Upper lobe of left lung (tissue), 6 donors: ENCODE measurements at regions not wholly inside any gene's neighbourhood (a gene's known extent, or its start where the extent isn't known, plus 50 kb on each side); places are given as distances from the start of the nearest gene placed in this dataset.

Experiments
- ATAC-seq, 2 donors: fragments of 200-7000 bp; cut with Tn5 transposase; one replicate each; pipeline ENCODE4 v1.9.1; 2022; ENCODE audit warnings: mild to moderate bottlenecking in 2 of 2, moderate library complexity in 2 of 2; ENCODE audit not compliant: low FRiP score in 2 of 2
- DNase-seq, 2 donors: peaks; one replicate each; pipeline ENCODE4 v3.0.0-alpha.2; 2019 to 2020
- H3K27ac ChIP-seq, 4 donors: fragments of 200-600 bp; sonication (generic); one replicate each; pipeline ENCODE4 v1.5.1; 2016 to 2019
- H3K27me3 ChIP-seq, 4 donors: fragments of 200-600 bp; sonication (generic); one replicate each; pipeline ENCODE4 v1.5.1; 2017 to 2019
- H3K36me3 ChIP-seq, 4 donors: fragments of 200-600 bp; sonication (generic); one replicate each; pipeline ENCODE4 v1.5.1; 2016 to 2019
- H3K4me1 ChIP-seq, 4 donors: fragments of 200-600 bp; sonication (generic); one replicate each; pipeline ENCODE4 v1.5.1; 2018 to 2019
- H3K4me3 ChIP-seq, 4 donors: fragments of 200-600 bp; sonication (generic); one replicate each; pipeline ENCODE4 v1.5.1; 2017 to 2019; ENCODE audit warnings: mild to moderate bottlenecking in 2 of 4, moderate library complexity in 1 of 4
- H3K9me3 ChIP-seq, 4 donors: fragments of 200-600 bp; sonication (generic); one replicate each; pipeline ENCODE4 v1.5.1; 2018 to 2019
- EP300 ChIP-seq, 4 donors: sonication (generic); formaldehyde crosslinking; IDR thresholded peaks; one replicate each; pipeline ENCODE4 v1.5.1; 2017; ENCODE audit warnings: antibody characterized with exemption in 4 of 4, control low read depth in 2 of 4
- POLR2A ChIP-seq, 4 donors: fragments of 450-650 bp; IDR thresholded peaks; one replicate each; pipeline ENCODE4 v1.5.1; 2016 to 2017; ENCODE audit warnings: antibody characterized with exemption in 4 of 4, mild to moderate bottlenecking in 2 of 4
- POLR2AphosphoS5 ChIP-seq, 2 donors: sonication (generic); formaldehyde crosslinking; IDR thresholded peaks; one replicate each; pipeline ENCODE4 v1.5.1; 2017; ENCODE audit warnings: antibody characterized with exemption in 2 of 2
- WGBS, 2 donors: methylation state at CpG; one replicate each; pipeline ENCODE4 v1.1.5; 2017 to 2018; 5-methylcytosine and 5-hydroxymethylcytosine counted together
- TF ChIP-seq, protein P1 (sequence below), 6 experiments: fragments of 450-650 bp in 4 of 6; fragments of 200-600 bp in 2 of 6; sonication (generic) in 2 of 6; IDR thresholded peaks; one replicate each; pipeline ENCODE4 v1.5.1; 2016 to 2019; ENCODE audit warnings: antibody characterized with exemption in 6 of 6
- donor health status: DM: no; HTN: no; CAD: no; lungs with moderate emphysema.
- donor health status: DM: no; HTN: yes; CAD: no; lungs with severe emphysema.

DNA sequence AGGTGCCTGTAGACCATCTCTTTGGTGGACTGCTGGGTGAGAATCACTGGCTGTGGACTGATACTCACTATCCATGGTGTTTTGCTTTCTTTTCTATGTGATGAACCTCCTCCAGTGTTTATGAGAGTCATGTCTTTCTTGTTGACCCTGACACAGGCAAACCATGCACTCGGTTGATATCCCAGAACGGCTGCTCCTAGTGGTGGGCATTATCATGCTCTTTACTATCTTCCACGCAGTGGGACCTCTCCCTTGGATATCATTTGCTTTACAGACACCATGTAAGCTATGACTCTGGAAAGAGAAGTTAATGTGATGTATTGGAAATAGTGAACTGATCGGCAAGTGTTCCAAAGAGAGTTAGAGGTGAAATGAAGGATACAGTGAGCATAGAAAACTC is 1455.6 kb downstream of the BRINP3 start:
- H3K4me3 ChIP-seq, result no peak overlapping the region
- DNase-seq, result no peak
- H3K4me1 ChIP-seq, result no peaks in the 10 kb centered on the region
- ATAC-seq, result no peak
- no peak overlapping the region for H3K27ac ChIP-seq
- TF ChIP-seq POLR2AphosphoS5 (IDR thresholded peaks at IDR 0.05), result no peak
- TF ChIP-seq, protein P1, sequence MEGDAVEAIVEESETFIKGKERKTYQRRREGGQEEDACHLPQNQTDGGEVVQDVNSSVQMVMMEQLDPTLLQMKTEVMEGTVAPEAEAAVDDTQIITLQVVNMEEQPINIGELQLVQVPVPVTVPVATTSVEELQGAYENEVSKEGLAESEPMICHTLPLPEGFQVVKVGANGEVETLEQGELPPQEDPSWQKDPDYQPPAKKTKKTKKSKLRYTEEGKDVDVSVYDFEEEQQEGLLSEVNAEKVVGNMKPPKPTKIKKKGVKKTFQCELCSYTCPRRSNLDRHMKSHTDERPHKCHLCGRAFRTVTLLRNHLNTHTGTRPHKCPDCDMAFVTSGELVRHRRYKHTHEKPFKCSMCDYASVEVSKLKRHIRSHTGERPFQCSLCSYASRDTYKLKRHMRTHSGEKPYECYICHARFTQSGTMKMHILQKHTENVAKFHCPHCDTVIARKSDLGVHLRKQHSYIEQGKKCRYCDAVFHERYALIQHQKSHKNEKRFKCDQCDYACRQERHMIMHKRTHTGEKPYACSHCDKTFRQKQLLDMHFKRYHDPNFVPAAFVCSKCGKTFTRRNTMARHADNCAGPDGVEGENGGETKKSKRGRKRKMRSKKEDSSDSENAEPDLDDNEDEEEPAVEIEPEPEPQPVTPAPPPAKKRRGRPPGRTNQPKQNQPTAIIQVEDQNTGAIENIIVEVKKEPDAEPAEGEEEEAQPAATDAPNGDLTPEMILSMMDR (IDR thresholded peaks at IDR 0.05), result no peak
- TF ChIP-seq EP300 (IDR thresholded peaks at IDR 0.05), result no peak
- TF ChIP-seq POLR2A (IDR thresholded peaks at IDR 0.05), result no peak
- no peaks in the 10 kb centered on the region for H3K36me3 ChIP-seq
- no peaks in the 10 kb centered on the region for H3K27me3 ChIP-seq
- 83 to 87% methylated on average over 4 of the region's 4 CpGs for WGBS, 2 donors
- H3K9me3 ChIP-seq, result peaks cover 0 to 3% (median 0%) of the 10 kb centered on the region in 4 donors

DNA sequence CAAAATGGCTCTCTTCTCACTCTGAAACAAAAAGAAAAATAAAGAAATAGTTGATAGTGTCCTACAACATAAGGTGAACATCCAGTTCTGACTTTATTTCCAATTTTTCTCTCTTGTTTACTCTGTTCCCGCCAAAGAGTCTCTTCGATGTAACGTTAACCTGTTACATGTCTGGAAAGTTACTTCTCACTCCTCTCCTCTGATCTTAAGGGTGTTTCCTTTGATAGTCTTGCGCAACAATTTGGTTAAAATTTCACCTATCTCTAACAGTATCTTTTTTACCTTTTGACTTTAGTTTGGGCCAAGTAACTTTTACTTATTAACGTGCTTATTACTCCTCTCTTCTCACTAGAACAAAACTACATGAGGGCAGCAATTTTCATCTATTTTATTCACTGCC is 1450.2 kb downstream of the BRINP3 start:
- TF ChIP-seq POLR2A (IDR thresholded peaks at IDR 0.05) (no peak), EP300 (IDR thresholded peaks at IDR 0.05) (no peak), POLR2AphosphoS5 (IDR thresholded peaks at IDR 0.05) (no peak)
- TF ChIP-seq, protein P1 (IDR thresholded peaks at IDR 0.05), result no peak
- no peak for ATAC-seq

DNA sequence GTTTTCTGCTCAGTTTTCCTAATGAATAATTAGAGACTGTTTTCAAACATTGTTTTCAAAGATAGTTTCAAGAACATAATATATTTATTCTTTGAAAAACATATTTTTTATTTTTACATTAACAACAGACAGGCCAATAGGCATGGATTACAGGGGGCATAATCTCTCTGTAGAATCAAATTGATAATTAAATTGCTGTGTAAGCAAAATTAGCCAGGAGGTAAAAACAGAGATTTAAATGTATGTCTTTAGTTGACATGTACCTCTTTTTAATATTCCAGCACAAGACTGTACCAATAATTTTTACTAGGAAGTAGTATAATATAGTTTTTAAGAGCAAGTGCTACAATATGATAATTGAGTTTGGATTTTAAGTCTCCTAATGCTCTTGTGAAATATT is 1444.5 kb downstream of the BRINP3 start:
- H3K27ac ChIP-seq, result no peak overlapping the region
- H3K4me1 ChIP-seq, result no peaks in the 10 kb centered on the region
- H3K36me3 ChIP-seq, result no peaks in the 10 kb centered on the region
- ATAC-seq (no peak), DNase-seq (no peak)
- H3K27me3 ChIP-seq, result no peaks in the 10 kb centered on the region
- no peaks in the 10 kb centered on the region for H3K9me3 ChIP-seq
- no peak overlapping the region for H3K4me3 ChIP-seq
- TF ChIP-seq POLR2A (IDR thresholded peaks at IDR 0.05) (no peak), POLR2AphosphoS5 (IDR thresholded peaks at IDR 0.05) (no peak), EP300 (IDR thresholded peaks at IDR 0.05) (no peak)
- TF ChIP-seq, protein P1 (IDR thresholded peaks at IDR 0.05), result no peak

More for the DNA sequence above, 1450.2 kb downstream of the BRINP3 start:
- no peak for DNase-seq
- H3K27me3 ChIP-seq, result no peaks in the 10 kb centered on the region
- peaks cover 0 to 3% (median 0%) of the 10 kb centered on the region in 4 donors for H3K9me3 ChIP-seq
- 50 to 64% methylated on average over 5 of the region's 5 CpGs for WGBS, 2 donors
- H3K27ac ChIP-seq, result no peak overlapping the region
- H3K4me1 ChIP-seq, result no peaks in the 10 kb centered on the region
- H3K4me3 ChIP-seq, result no peak overlapping the region
- H3K36me3 ChIP-seq, result no peaks in the 10 kb centered on the region

DNA sequence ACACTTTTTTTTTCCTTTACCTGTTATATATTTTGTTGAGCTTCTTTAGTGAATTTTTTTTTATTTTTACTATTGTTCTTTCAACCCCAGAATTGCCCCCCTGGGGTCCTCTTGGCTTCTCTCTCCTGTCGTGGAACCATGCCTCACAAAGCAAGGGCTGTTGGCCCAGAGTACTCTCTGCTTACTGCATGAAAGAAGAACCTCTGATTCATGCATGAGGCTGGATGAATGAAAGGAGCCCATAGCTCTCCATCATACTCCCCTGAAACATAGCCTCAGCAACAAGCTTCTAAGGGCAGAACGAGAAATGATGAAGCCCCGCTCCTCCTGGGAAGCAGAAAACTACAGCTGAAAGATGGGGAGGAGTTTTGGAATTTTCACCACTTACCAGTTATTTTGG is 1441.0 kb downstream of the BRINP3 start:
- no peak for ATAC-seq

DNA sequence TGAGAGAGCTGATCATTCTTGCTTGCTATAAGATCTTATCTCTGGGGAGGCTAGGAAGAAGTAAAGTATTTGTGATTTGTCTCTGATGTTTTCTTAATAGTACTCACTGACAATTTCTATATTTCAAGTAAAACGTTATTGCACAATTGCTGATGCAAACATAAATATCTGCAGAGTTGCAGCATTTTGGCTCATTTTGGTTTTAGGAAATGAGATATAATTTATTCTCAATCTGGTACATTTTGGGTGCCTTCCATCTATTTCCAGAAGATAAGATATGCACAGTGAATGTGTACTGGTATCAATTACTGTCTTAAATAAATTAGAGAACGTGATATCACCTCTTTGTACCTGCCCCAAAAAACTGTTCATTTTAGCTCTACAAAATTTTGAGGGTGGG is 1431.5 kb downstream of the BRINP3 start:
- H3K4me3 ChIP-seq, result no peak overlapping the region
- no peak for ATAC-seq
- no peaks in the 10 kb centered on the region for H3K4me1 ChIP-seq
- H3K9me3 ChIP-seq, result no peaks in the 10 kb centered on the region
- H3K27me3 ChIP-seq, result no peaks in the 10 kb centered on the region
- WGBS, 2 donors, result 32 to 41% methylated on average over 2 of the region's 2 CpGs
- H3K36me3 ChIP-seq, result no peaks in the 10 kb centered on the region
- no peak for TF ChIP-seq POLR2AphosphoS5 (IDR thresholded peaks at IDR 0.05)
- no peak for TF ChIP-seq EP300 (IDR thresholded peaks at IDR 0.05)
- no peak for TF ChIP-seq POLR2A (IDR thresholded peaks at IDR 0.05)
- TF ChIP-seq, protein P1 (IDR thresholded peaks at IDR 0.05), result no peak
- no peak for DNase-seq
- no peak overlapping the region for H3K27ac ChIP-seq

More for the DNA sequence above, 1441.0 kb downstream of the BRINP3 start:
- Histone ChIP-seq H3K27ac (no peak overlapping the region), H3K4me3 (no peak overlapping the region), H3K27me3 (no peaks in the 10 kb centered on the region), H3K4me1 (no peaks in the 10 kb centered on the region), H3K9me3 (no peaks in the 10 kb centered on the region), H3K36me3 (no peaks in the 10 kb centered on the region)
- 79 to 82% methylated on average over 3 of the region's 3 CpGs for WGBS, 2 donors
- DNase-seq, result no peak
- TF ChIP-seq POLR2A (IDR thresholded peaks at IDR 0.05) (no peak), EP300 (IDR thresholded peaks at IDR 0.05) (no peak), POLR2AphosphoS5 (IDR thresholded peaks at IDR 0.05) (no peak)
- TF ChIP-seq, protein P1 (IDR thresholded peaks at IDR 0.05), result no peak
